IMR-90 (cell line): ENCODE measurements at regions not wholly inside any gene's neighbourhood (a gene's known extent, or its start where the extent isn't known, plus 50 kb on each side); places are given as distances from the start of the nearest gene placed in this dataset.

Experiments used
- ATAC-seq: fragments of 200-7000 bp; cut with Tn5 transposase; 2 replicates; pipeline ENCODE4 v1.9.1; 2020; ENCODE audit warnings: low read depth, mild to moderate bottlenecking, moderate library complexity
- BruUV-seq: library from RNA; stranded (reverse); fragments of 400-500 nt; replicated peaks from 2 replicates; lab custom pipeline; 2021; lab: Mats Ljungman, UMichigan
- CTCF ChIA-PET: fragments of 300-600 bp; formaldehyde crosslinking; extraction: SDS; loops from one replicate; lab custom pipeline; 2021; ENCODE audit warnings: antibody characterized with exemption; lab: Yijun Ruan, JAX
- POLR2A ChIA-PET: fragments of 300-600 bp; sonication (Branson Sonifier 250); formaldehyde crosslinking; loops from one replicate; lab custom pipeline; 2022; ENCODE audit warnings: antibody characterized with exemption; ENCODE audit not compliant: unreplicated experiment; lab: Charles Lee
- DNase-seq: peaks from one replicate; pipeline ENCODE4 v3.0.0; 2013
- H2AFZ ChIP-seq: replicated peaks from 2 replicates; pipeline ENCODE3; 2013; ENCODE audit warnings: low read length, mild to moderate bottlenecking; ENCODE audit not compliant: poor library complexity
- H2AK5ac ChIP-seq: 2 replicates; pipeline ENCODE4 v1.6.1; 2013; ENCODE audit warnings: low read depth, low read length, inconsistent platforms
- H2AK9ac ChIP-seq: replicated peaks from 2 replicates; pipeline ENCODE3; 2013; ENCODE audit warnings: mild to moderate bottlenecking, low read depth, low read length, moderate library complexity; ENCODE audit not compliant: poor library complexity
- H2BK120ac ChIP-seq: 2 replicates; pipeline ENCODE4 v1.6.1; 2013; ENCODE audit warnings: low read depth, low read length, inconsistent platforms
- H2BK15ac ChIP-seq: 3 replicates; pipeline ENCODE4 v1.6.1; 2013; ENCODE audit warnings: low read depth, low read length, inconsistent platforms
- H2BK20ac ChIP-seq: 2 replicates; pipeline ENCODE4 v1.6.1; 2013; ENCODE audit warnings: low read depth, mild to moderate bottlenecking, inconsistent platforms, low read length, moderate library complexity
- H2BK5ac ChIP-seq: 2 replicates; pipeline ENCODE4 v1.6.1; 2013; ENCODE audit warnings: mild to moderate bottlenecking, low read depth, low read length, inconsistent platforms; ENCODE audit not compliant: poor library complexity, severe bottlenecking
- H3K14ac ChIP-seq: replicated peaks from 2 replicates; pipeline ENCODE4 v1.6.1; 2013; ENCODE audit warnings: low read depth, low read length, inconsistent platforms
- H3K18ac ChIP-seq: 2 replicates; pipeline ENCODE4 v1.6.1; 2013; ENCODE audit warnings: low read depth, low read length, control low read depth
- H3K23ac ChIP-seq: 2 replicates; pipeline ENCODE4 v1.6.1; 2013; ENCODE audit warnings: low read depth, low read length, inconsistent platforms
- H3K27ac ChIP-seq: 2 replicates; pipeline ENCODE4 v1.5.1; 2013; ENCODE audit warnings: mild to moderate bottlenecking, control low read depth, low read length; ENCODE audit not compliant: insufficient read depth
- H3K27me3 ChIP-seq: 2 replicates; pipeline ENCODE4 v1.6.1; 2013; ENCODE audit warnings: low read length; ENCODE audit not compliant: control insufficient read depth, insufficient read depth
- H3K36me3 ChIP-seq: 2 replicates; pipeline ENCODE4 v1.6.1; 2013; ENCODE audit warnings: low read length, mixed read lengths; ENCODE audit not compliant: control insufficient read depth, insufficient read depth
- H3K4ac ChIP-seq: 2 replicates; pipeline ENCODE4 v1.6.1; 2013; ENCODE audit warnings: low read depth, low read length, inconsistent platforms
- H3K4me1 ChIP-seq: 2 replicates; pipeline ENCODE4 v1.6.1; 2013; ENCODE audit warnings: low read length, mixed read lengths; ENCODE audit not compliant: control insufficient read depth, insufficient read depth
- H3K4me2 ChIP-seq: 2 replicates; pipeline ENCODE4 v1.6.1; 2013; ENCODE audit warnings: low read depth, mild to moderate bottlenecking, control low read depth, low read length, moderate library complexity
- H3K4me3 ChIP-seq: 2 replicates; pipeline ENCODE4 v1.5.1; 2013; ENCODE audit warnings: low read depth, mild to moderate bottlenecking, control low read depth, low read length, moderate library complexity; ENCODE audit not compliant: insufficient read depth
- H3K56ac ChIP-seq: 2 replicates; pipeline ENCODE4 v1.6.1; 2013; ENCODE audit warnings: low read length, inconsistent platforms; ENCODE audit not compliant: insufficient read depth; ENCODE audit errors: extremely low read depth
- H3K79me1 ChIP-seq, 2 experiments: 2 replicates each; pipeline ENCODE4 v1.6.1; 2013; ENCODE audit warnings: low read length in 2 of 2, inconsistent platforms in 1 of 2, low read depth in 1 of 2
- H3K9ac ChIP-seq: 2 replicates; pipeline ENCODE4 v1.6.1; 2013; ENCODE audit warnings: low read depth, low read length, control low read depth
- H3K9me1 ChIP-seq: 2 replicates; pipeline ENCODE4 v1.6.1; 2013; ENCODE audit warnings: low read length, inconsistent platforms; ENCODE audit not compliant: insufficient read depth
- H3K9me3 ChIP-seq: 2 replicates; pipeline ENCODE4 v1.6.1; 2013; ENCODE audit warnings: low read length; ENCODE audit not compliant: control insufficient read depth, insufficient read depth
- H4K20me1 ChIP-seq: 2 replicates; pipeline ENCODE4 v1.6.1; 2013; ENCODE audit warnings: low read length, inconsistent platforms; ENCODE audit not compliant: insufficient read depth
- H4K5ac ChIP-seq: 2 replicates; pipeline ENCODE4 v1.6.1; 2013; ENCODE audit warnings: mild to moderate bottlenecking, low read depth, low read length, control low read depth
- H4K8ac ChIP-seq, 2 experiments: 2 replicates each; pipeline ENCODE4 v1.6.1; 2013; ENCODE audit warnings: low read depth in 2 of 2, low read length in 2 of 2, control low read depth in 1 of 2, inconsistent platforms in 1 of 2
- H4K91ac ChIP-seq: 2 replicates; pipeline ENCODE4 v1.6.1; 2013; ENCODE audit warnings: low read depth, low read length, inconsistent platforms; ENCODE audit not compliant: insufficient read depth
- BHLHE40 ChIP-seq: fragments of 150-350 bp; IDR thresholded peaks from 2 replicates; pipeline ENCODE4 v1.6.1; 2016; ENCODE audit warnings: mild to moderate bottlenecking, low read depth, low read length
- CEBPB ChIP-seq: IDR thresholded peaks from 2 replicates; pipeline ENCODE4 v1.6.1; 2012; ENCODE audit warnings: low read depth, low read length, improper control_type of control experiment
- CHD1 ChIP-seq: IDR thresholded peaks from 2 replicates; pipeline ENCODE4 v1.6.1; 2012; ENCODE audit warnings: low read depth, low read length, improper control_type of control experiment
- CTCF ChIP-seq: conservative IDR thresholded peaks from 2 replicates; pipeline ENCODE4 v1.5.1; 2012; ENCODE audit warnings: mild to moderate bottlenecking, low read depth, low read length, improper control_type of control experiment
- ELK1 ChIP-seq: fragments of 150-350 bp; IDR thresholded peaks from 2 replicates; pipeline ENCODE4 v1.6.1; 2016; ENCODE audit warnings: low read depth, mild to moderate bottlenecking, low read length, moderate library complexity, borderline replicate concordance
- FOS ChIP-seq: fragments of 150-350 bp; IDR thresholded peaks from 2 replicates; pipeline ENCODE4 v1.6.1; 2016; ENCODE audit warnings: low read depth, low read length
- MAFK ChIP-seq: IDR thresholded peaks from 2 replicates; pipeline ENCODE4 v1.6.1; 2012; ENCODE audit warnings: low read depth, low read length, improper control_type of control experiment
- MAZ ChIP-seq: IDR thresholded peaks from 2 replicates; pipeline ENCODE4 v1.6.1; 2012; ENCODE audit warnings: low read depth, mild to moderate bottlenecking, low read length, improper control_type of control experiment, moderate library complexity, borderline replicate concordance
- MXI1 ChIP-seq: IDR thresholded peaks from 2 replicates; pipeline ENCODE4 v1.6.1; 2012; ENCODE audit warnings: low read depth, mild to moderate bottlenecking, low read length, moderate library complexity, borderline replicate concordance
- NFE2L2 ChIP-seq: fragments of 150-350 bp; IDR thresholded peaks from 2 replicates; pipeline ENCODE4 v1.6.1; 2016; ENCODE audit warnings: low read depth, mild to moderate bottlenecking, low read length
- POLR2A ChIP-seq: IDR thresholded peaks from 2 replicates; pipeline ENCODE4 v1.6.1; 2012; ENCODE audit warnings: mild to moderate bottlenecking, low read depth, low read length
- RAD21 ChIP-seq: IDR thresholded peaks from 2 replicates; pipeline ENCODE4 v1.6.1; 2012; ENCODE audit warnings: low read length, improper control_type of control experiment
- RCOR1 ChIP-seq: IDR thresholded peaks from 2 replicates; pipeline ENCODE4 v1.6.1; 2012; ENCODE audit warnings: mild to moderate bottlenecking, low read length, improper control_type of control experiment; ENCODE audit not compliant: insufficient replicate concordance
- RFX5 ChIP-seq: IDR thresholded peaks from 2 replicates; pipeline ENCODE4 v1.8.0; 2012; ENCODE audit warnings: low read depth, mild to moderate bottlenecking, low read length, moderate library complexity
- SMC3 ChIP-seq: fragments of 150-350 bp; IDR thresholded peaks from 2 replicates; pipeline ENCODE4 v1.6.1; 2016; ENCODE audit warnings: low read depth, mild to moderate bottlenecking, antibody characterized with exemption, low read length, moderate library complexity
- USF2 ChIP-seq: fragments of 150-350 bp; IDR thresholded peaks from 2 replicates; pipeline ENCODE4 v1.6.1; 2017; ENCODE audit warnings: mild to moderate bottlenecking, antibody characterized with exemption, low read length, low read depth
- WGBS, 2 experiments: methylation state at CpG; one replicate each; pipeline versions ENCODE4 v1.1.5 to v1.1.7; 2013; ENCODE audit warnings: missing lambda C conversion rate in 2 of 2; ENCODE audit not compliant: insufficient read length in 1 of 2; ENCODE audit errors: extremely low coverage in 2 of 2; 5-methylcytosine and 5-hydroxymethylcytosine counted together
- dilution Hi-C: fragments of 300-500 bp; cut with HindIII; formaldehyde crosslinking; loops from one replicate; pipeline ENCODE4 v1.14.3; 2018; ENCODE audit warnings: low sequenced_read_pairs; ENCODE audit not compliant: unreplicated experiment
- in situ Hi-C: fragments of 300-500 bp; cut with MboI; formaldehyde crosslinking; loops from 3 replicates; pipeline ENCODE4 v1.14.3; 2019; ENCODE audit warnings: low sequenced_read_pairs, inconsistent platforms, mixed read lengths
- intact Hi-C: fragments of 100-400 bp; cut with micrococcal nuclease; formaldehyde crosslinking; loops from 2 replicates; pipeline ENCODE4 v1.10.0; 2022

- H2BK20ac ChIP-seq = no peak overlapping the region
- H4K8ac ChIP-seq = no peak overlapping the region
- H3K18ac ChIP-seq = no peak overlapping the region
- no peaks in the 10 kb centered on the region for H3K9me1 ChIP-seq
- no peak overlapping the region for H2AK5ac ChIP-seq
- intact Hi-C loops (no loop called here), dilution Hi-C loops (no loop called here), in situ Hi-C loops (no loop called here)
- no peak overlapping the region for H2AK9ac ChIP-seq
- no peaks in the 10 kb centered on the region for H3K27me3 ChIP-seq
- ATAC-seq (no peak), DNase-seq (no peak)
- H3K56ac ChIP-seq = no peak overlapping the region
- no peak overlapping the region for H2BK120ac ChIP-seq
- ChIA-PET POLR2A (no interaction called here), CTCF (no interaction called here)
- peaks cover 28% of the 10 kb centered on the region for H3K9me3 ChIP-seq
- no peaks in the 10 kb centered on the region for H3K79me1 ChIP-seq
- H3K23ac ChIP-seq = no peak overlapping the region
- WGBS, 2 experiments = 63% methylated on average over 7 of the region's 21 CpGs; no CpG with 5 or more reads in 1 of the 2 experiments
- H4K20me1 ChIP-seq = no peaks in the 10 kb centered on the region
- BruUV-seq = no TSS peak
- H2AFZ ChIP-seq = no peak overlapping the region
- no peak overlapping the region for H2BK15ac ChIP-seq
- H3K4me3 ChIP-seq = no peak overlapping the region
- no peaks in the 10 kb centered on the region for H3K4me1 ChIP-seq
- no peak overlapping the region for H2BK5ac ChIP-seq
- H3K27ac ChIP-seq = no peak overlapping the region
- H3K4me2 ChIP-seq = no peak overlapping the region
- no peak overlapping the region for H3K14ac ChIP-seq
- no peak overlapping the region for H3K4ac ChIP-seq
- no peak overlapping the region for H3K9ac ChIP-seq
- TF ChIP-seq RCOR1 = no peak
- no peak for TF ChIP-seq ELK1
- TF ChIP-seq CTCF = no peak
- no peak for TF ChIP-seq USF2
- TF ChIP-seq FOS = no peak
- no peak for TF ChIP-seq BHLHE40
- no peak for TF ChIP-seq NFE2L2
- no peak for TF ChIP-seq RAD21
- TF ChIP-seq SMC3 = no peak
- no peak for TF ChIP-seq MAZ
- TF ChIP-seq MAFK = no peak
- TF ChIP-seq CHD1 = no peak
- no peak for TF ChIP-seq CEBPB
- TF ChIP-seq RFX5 = no peak
- no peak for TF ChIP-seq POLR2A
- no peak for TF ChIP-seq MXI1
- H4K5ac ChIP-seq = no peak overlapping the region
- no peak overlapping the region for H4K91ac ChIP-seq
- no peaks in the 10 kb centered on the region for H3K36me3 ChIP-seq
Measured at GRCh38 chr16:35196313-35196712, 1736.9 kb downstream of the TP53TG3F start.
